HepG2 (cell line): ENCODE measurements at regions not wholly inside any gene's neighbourhood (a gene's known extent, or its start where the extent isn't known, plus 50 kb on each side); places are given as distances from the start of the nearest gene placed in this dataset.

Experiments used
- CSRNP1 ChIP-seq: sonication (generic); formaldehyde crosslinking; IDR thresholded peaks from 2 replicates; pipeline ENCODE4 v1.8.1; 2023; ENCODE audit warnings: mild to moderate bottlenecking, missing genetic modification reagents
- DNMT1 ChIP-seq: sonication (generic); formaldehyde crosslinking; IDR thresholded peaks from 2 replicates; pipeline ENCODE4 v1.5.1; 2020; ENCODE audit warnings: mild to moderate bottlenecking, missing genetic modification reagents
- DNMT3B ChIP-seq: conservative IDR thresholded peaks from 2 replicates; pipeline ENCODE4 v1.6.1; 2016; ENCODE audit warnings: missing biosample characterization, control low read depth
- GATAD2A ChIP-seq: IDR thresholded peaks from 2 replicates; pipeline ENCODE4 v1.6.1; 2016
- MBNL3 ChIP-seq: fragments of 250-450 bp; sonication (Bioruptor Pico); conservative IDR thresholded peaks from 2 replicates; pipeline ENCODE4 v1.8.0; 2022; ENCODE audit warnings: mild to moderate bottlenecking, inconsistent platforms
- MEIS1 ChIP-seq: sonication (generic); formaldehyde crosslinking; IDR thresholded peaks from 2 replicates; pipeline ENCODE4 v1.9.0; 2021; ENCODE audit warnings: mild to moderate bottlenecking, missing genetic modification reagents, moderate library complexity, borderline replicate concordance
- MTA1 ChIP-seq: sonication (generic); formaldehyde crosslinking; IDR thresholded peaks from 2 replicates; pipeline ENCODE4 v1.4.0; 2020; ENCODE audit warnings: missing genetic modification reagents, mild to moderate bottlenecking, borderline replicate concordance
- MXI1 ChIP-seq: IDR thresholded peaks from 3 replicates; pipeline ENCODE4 v1.6.1; 2012; ENCODE audit warnings: low read depth, low read length, inconsistent platforms, borderline replicate concordance
- NFIC ChIP-seq: IDR thresholded peaks from 2 replicates; pipeline ENCODE4 v1.6.1; 2012; ENCODE audit warnings: mild to moderate bottlenecking, low read length, inconsistent platforms
- PAF1 ChIP-seq: IDR thresholded peaks from 2 replicates; pipeline ENCODE4 v1.6.1; 2016; ENCODE audit warnings: missing genetic modification reagents, missing compliant biosample characterization
- PAWR ChIP-seq: sonication (generic); formaldehyde crosslinking; IDR thresholded peaks from 2 replicates; pipeline ENCODE4 v1.4.0; 2020; ENCODE audit warnings: missing genetic modification reagents, mild to moderate bottlenecking, borderline replicate concordance
- SIX1 ChIP-seq: sonication (generic); formaldehyde crosslinking; IDR thresholded peaks from 2 replicates; pipeline ENCODE4 v1.4.0; 2020; ENCODE audit warnings: missing genetic modification reagents, borderline replicate concordance
- ZC3H13 ChIP-seq: sonication (generic); formaldehyde crosslinking; IDR thresholded peaks from 2 replicates; pipeline ENCODE4 v1.8.1; 2023; ENCODE audit warnings: mild to moderate bottlenecking, missing genetic modification reagents, moderate library complexity
- ZMYM3 ChIP-seq: sonication (generic); formaldehyde crosslinking; IDR thresholded peaks from 2 replicates; pipeline ENCODE4 v1.5.1; 2020; ENCODE audit warnings: mild to moderate bottlenecking, missing genetic modification reagents
- ZNF33A ChIP-seq: sonication (generic); formaldehyde crosslinking; IDR thresholded peaks from 2 replicates; pipeline ENCODE4 v1.5.1; 2020; ENCODE audit warnings: missing genetic modification reagents, mild to moderate bottlenecking, moderate library complexity, borderline replicate concordance
- ZNF547 ChIP-seq: sonication (generic); formaldehyde crosslinking; IDR thresholded peaks from 2 replicates; pipeline ENCODE4 v1.5.1; 2020; ENCODE audit warnings: mild to moderate bottlenecking, missing genetic modification reagents
- ZNF709 ChIP-seq: sonication (generic); formaldehyde crosslinking; IDR thresholded peaks from 2 replicates; pipeline ENCODE4 v1.5.0; 2020; ENCODE audit warnings: mild to moderate bottlenecking, missing genetic modification reagents
- ZNF879 ChIP-seq: sonication (generic); formaldehyde crosslinking; IDR thresholded peaks from 2 replicates; pipeline ENCODE4 v1.8.1; 2023; ENCODE audit warnings: missing genetic modification reagents
- ZSCAN29 ChIP-seq: sonication (generic); formaldehyde crosslinking; conservative IDR thresholded peaks from 2 replicates; pipeline ENCODE4 v1.4.0; 2020; ENCODE audit warnings: mild to moderate bottlenecking, missing genetic modification reagents
- TF ChIP-seq, protein P1 (sequence below): sonication (generic); formaldehyde crosslinking; IDR thresholded peaks from 2 replicates; pipeline ENCODE4 v1.4.0; 2020; ENCODE audit warnings: missing genetic modification reagents, mild to moderate bottlenecking, borderline replicate concordance
- TF ChIP-seq, protein P2 (sequence below): sonication (generic); formaldehyde crosslinking; IDR thresholded peaks from 2 replicates; pipeline ENCODE4 v1.5.0; 2020; ENCODE audit warnings: mild to moderate bottlenecking, missing genetic modification reagents
- TF ChIP-seq, protein P3 (sequence below): sonication (generic); formaldehyde crosslinking; IDR thresholded peaks from 2 replicates; pipeline ENCODE4 v1.8.1; 2023; ENCODE audit warnings: missing genetic modification reagents, inconsistent platforms, borderline replicate concordance

- 0 out of 2 replicates have a peak, but pooled peaks have one; percentile 20 for TF ChIP-seq ZMYM3
- TF ChIP-seq ZNF33A: no peak
- peak; percentile 61; the same call in 1 of the 2 replicates for TF ChIP-seq ZNF547 (CRISPR knock-in tag)
- TF ChIP-seq, protein P1, sequence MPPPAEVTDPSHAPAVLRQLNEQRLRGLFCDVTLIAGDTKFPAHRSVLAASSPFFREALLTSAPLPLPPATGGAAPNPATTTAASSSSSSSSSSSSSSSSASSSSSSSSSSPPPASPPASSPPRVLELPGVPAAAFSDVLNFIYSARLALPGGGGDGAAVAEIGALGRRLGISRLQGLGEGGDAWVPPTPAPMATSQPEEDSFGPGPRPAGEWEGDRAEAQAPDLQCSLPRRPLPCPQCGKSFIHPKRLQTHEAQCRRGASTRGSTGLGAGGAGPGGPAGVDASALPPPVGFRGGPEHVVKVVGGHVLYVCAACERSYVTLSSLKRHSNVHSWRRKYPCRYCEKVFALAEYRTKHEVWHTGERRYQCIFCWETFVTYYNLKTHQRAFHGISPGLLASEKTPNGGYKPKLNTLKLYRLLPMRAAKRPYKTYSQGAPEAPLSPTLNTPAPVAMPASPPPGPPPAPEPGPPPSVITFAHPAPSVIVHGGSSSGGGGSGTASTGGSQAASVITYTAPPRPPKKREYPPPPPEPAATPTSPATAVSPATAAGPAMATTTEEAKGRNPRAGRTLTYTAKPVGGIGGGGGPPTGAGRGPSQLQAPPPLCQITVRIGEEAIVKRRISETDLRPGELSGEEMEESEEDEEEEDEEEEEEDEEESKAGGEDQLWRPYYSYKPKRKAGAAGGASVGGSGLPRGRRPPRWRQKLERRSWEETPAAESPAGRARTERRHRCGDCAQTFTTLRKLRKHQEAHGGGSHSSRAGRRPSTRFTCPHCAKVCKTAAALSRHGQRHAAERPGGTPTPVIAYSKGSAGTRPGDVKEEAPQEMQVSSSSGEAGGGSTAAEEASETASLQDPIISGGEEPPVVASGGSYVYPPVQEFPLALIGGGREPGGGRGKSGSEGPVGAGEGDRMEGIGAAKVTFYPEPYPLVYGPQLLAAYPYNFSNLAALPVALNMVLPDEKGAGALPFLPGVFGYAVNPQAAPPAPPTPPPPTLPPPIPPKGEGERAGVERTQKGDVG (CRISPR knock-in tag): no peak
- TF ChIP-seq, protein P2, sequence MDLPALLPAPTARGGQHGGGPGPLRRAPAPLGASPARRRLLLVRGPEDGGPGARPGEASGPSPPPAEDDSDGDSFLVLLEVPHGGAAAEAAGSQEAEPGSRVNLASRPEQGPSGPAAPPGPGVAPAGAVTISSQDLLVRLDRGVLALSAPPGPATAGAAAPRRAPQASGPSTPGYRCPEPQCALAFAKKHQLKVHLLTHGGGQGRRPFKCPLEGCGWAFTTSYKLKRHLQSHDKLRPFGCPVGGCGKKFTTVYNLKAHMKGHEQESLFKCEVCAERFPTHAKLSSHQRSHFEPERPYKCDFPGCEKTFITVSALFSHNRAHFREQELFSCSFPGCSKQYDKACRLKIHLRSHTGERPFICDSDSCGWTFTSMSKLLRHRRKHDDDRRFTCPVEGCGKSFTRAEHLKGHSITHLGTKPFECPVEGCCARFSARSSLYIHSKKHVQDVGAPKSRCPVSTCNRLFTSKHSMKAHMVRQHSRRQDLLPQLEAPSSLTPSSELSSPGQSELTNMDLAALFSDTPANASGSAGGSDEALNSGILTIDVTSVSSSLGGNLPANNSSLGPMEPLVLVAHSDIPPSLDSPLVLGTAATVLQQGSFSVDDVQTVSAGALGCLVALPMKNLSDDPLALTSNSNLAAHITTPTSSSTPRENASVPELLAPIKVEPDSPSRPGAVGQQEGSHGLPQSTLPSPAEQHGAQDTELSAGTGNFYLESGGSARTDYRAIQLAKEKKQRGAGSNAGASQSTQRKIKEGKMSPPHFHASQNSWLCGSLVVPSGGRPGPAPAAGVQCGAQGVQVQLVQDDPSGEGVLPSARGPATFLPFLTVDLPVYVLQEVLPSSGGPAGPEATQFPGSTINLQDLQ: no peak
- TF ChIP-seq ZNF709 (CRISPR knock-in tag): no peak
- no peak for TF ChIP-seq PAF1 (CRISPR knock-in tag)
- no peak for TF ChIP-seq GATAD2A (CRISPR knock-in tag)
- TF ChIP-seq ZSCAN29 (CRISPR knock-in tag): 0 out of 2 replicates have a peak, but pooled peaks have one; percentile 34
- TF ChIP-seq DNMT1 (CRISPR knock-in tag): no peak
- TF ChIP-seq, protein P3, sequence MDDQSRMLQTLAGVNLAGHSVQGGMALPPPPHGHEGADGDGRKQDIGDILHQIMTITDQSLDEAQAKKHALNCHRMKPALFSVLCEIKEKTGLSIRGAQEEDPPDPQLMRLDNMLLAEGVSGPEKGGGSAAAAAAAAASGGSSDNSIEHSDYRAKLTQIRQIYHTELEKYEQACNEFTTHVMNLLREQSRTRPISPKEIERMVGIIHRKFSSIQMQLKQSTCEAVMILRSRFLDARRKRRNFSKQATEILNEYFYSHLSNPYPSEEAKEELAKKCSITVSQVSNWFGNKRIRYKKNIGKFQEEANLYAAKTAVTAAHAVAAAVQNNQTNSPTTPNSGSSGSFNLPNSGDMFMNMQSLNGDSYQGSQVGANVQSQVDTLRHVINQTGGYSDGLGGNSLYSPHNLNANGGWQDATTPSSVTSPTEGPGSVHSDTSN (CRISPR knock-in tag): no peak
- no peak for TF ChIP-seq NFIC
- TF ChIP-seq CSRNP1 (CRISPR knock-in tag): no peak
- no peak for TF ChIP-seq MXI1
- TF ChIP-seq SIX1 (CRISPR knock-in tag): no peak
- no peak for TF ChIP-seq DNMT3B (CRISPR knock-in tag)
- TF ChIP-seq MBNL3 (CRISPR knock-in tag): no peak
- TF ChIP-seq MTA1: 0 out of 2 replicates have a peak, but pooled peaks have one; percentile 28
- TF ChIP-seq MEIS1 (CRISPR knock-in tag): 0 out of 2 replicates have a peak, but pooled peaks have one; percentile 52
- no peak for TF ChIP-seq PAWR
- TF ChIP-seq ZC3H13 (CRISPR knock-in tag): no peak
- no peak for TF ChIP-seq ZNF879
These were observed 81.2 kb downstream of the C16orf95 start (continued) for GRCh38 chr16:87235810-87236515.
